ENCODE measurements at regions not wholly inside any gene's neighbourhood (a gene's known extent, or its start where the extent isn't known, plus 50 kb on each side); places are given as distances from the start of the nearest gene placed in this dataset.

DNA sequence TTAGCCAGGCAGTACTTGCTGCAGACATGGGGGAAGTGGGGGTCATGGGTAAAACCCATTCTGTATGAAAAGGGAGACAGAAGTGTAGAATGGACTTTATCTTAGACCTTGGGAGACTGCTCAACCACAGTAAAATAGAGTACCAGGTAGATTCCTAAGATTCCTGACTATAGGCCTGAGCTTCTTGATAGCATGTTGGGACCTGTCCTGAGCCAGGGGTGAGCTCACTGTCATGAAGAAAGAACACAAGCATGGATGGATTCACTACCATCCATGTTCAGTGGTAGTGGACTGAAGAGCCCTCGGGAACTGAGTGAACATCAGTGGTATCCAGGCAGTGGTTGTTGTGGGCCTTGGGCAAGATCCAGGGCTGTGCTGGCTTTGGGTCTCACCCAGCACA, 1003.8 kb downstream of the TMTC2 start:
- no peaks in the 10 kb centered on the region for H3K9me3 ChIP-seq
- no peak overlapping the region for H3K4me2 ChIP-seq
- no peak overlapping the region for H3K9ac ChIP-seq
- no peaks in the 10 kb centered on the region for H3K4me1 ChIP-seq
- no peak overlapping the region for H3K27ac ChIP-seq
- no peaks in the 10 kb centered on the region for H3K27me3 ChIP-seq
- no peak overlapping the region for H3K4me3 ChIP-seq
- no peaks in the 10 kb centered on the region for H4K20me1 ChIP-seq
- no peak for TF ChIP-seq Cebpa-rat (IDR thresholded peaks at IDR 0.05)
- no peaks in the 10 kb centered on the region for H3K36me3 ChIP-seq

GRCh38 chr12:83689333-83689732, 1002.6 kb downstream of the TMTC2 start:
- Histone ChIP-seq H3K4me1 (no peaks in the 10 kb centered on the region), H3K27me3 (no peaks in the 10 kb centered on the region), H3K27ac (no peak overlapping the region), H4K20me1 (no peaks in the 10 kb centered on the region), H3K9me3 (no peaks in the 10 kb centered on the region), H3K36me3 (no peaks in the 10 kb centered on the region), H3K9ac (no peak overlapping the region), H3K4me3 (no peak overlapping the region), H3K4me2 (no peak overlapping the region)
- TF ChIP-seq Cebpa-rat (IDR thresholded peaks at IDR 0.05), result no peak

DNA sequence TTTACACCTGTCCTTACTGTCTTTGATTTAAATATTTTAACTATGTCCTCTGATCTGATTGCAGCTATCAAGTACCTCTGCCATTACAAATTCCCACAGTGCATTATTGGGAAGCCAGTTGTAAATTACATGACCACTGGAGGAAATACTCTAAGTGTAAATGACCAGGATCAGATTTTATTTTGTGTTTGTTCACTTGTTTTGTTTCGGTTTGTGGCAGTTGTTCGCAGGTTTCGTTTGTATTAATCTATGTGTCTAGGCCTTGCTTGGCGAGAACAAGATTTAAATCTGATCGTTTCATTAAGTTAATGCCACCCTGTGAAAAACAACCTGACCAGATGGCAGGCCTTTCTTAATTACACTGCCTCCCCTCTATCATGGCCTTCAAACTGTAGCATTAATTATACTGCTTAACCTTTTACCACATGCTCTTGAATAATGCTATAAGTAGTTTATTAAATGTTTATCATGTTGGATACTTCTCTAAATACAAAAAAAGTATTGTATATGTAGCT, 990.1 kb downstream of the TMTC2 start:
- TF ChIP-seq Cebpa-rat (IDR thresholded peaks at IDR 0.05), result no peak
- Histone ChIP-seq H3K4me1 (no peaks in the 10 kb centered on the region), H3K27ac (no peak overlapping the region), H3K36me3 (no peaks in the 10 kb centered on the region), H3K9me3 (no peaks in the 10 kb centered on the region), H3K4me3 (no peak overlapping the region), H4K20me1 (no peaks in the 10 kb centered on the region), H3K27me3 (no peaks in the 10 kb centered on the region), H3K9ac (no peak overlapping the region), H3K4me2 (no peak overlapping the region)

- no peak overlapping the region for H3K9ac ChIP-seq
- H3K9me3 ChIP-seq, result no peaks in the 10 kb centered on the region
- no peak overlapping the region for H3K4me2 ChIP-seq
- H4K20me1 ChIP-seq, result no peaks in the 10 kb centered on the region
- no peaks in the 10 kb centered on the region for H3K36me3 ChIP-seq
- TF ChIP-seq Cebpa-rat (IDR thresholded peaks at IDR 0.05), result no peak
- no peak overlapping the region for H3K27ac ChIP-seq
- H3K4me3 ChIP-seq, result no peak overlapping the region
- H3K4me1 ChIP-seq, result no peaks in the 10 kb centered on the region
- no peaks in the 10 kb centered on the region for H3K27me3 ChIP-seq
Observed at GRCh38 chr12:83666690-83667089, 980.0 kb downstream of the TMTC2 start.

DNA sequence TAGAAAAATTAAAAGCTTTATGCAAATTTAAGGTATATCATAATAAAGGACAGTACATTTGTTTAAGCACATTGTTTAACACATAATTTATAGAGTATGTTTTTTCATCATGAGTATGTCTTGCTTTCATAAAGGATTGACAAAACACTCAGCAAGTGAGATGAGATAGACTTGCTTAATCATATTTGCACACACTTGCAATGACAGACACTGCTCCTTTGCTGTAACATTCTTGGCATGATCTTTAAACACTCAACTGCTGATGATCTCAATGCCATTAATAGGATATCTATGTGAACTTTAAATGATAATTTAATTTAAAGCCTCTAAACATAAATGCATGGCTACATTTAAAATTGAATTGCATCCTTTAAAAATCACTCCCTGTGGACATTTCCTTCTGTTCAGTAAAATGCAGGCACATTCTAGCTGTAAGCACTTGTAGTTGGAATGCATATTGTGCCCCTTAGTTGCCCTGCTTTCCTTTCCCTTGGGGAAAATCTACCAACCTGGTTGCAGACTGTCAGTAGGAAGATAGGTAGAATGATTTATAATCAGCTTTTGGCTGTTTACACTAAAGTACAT, 979.0 kb downstream of the TMTC2 start:
- Histone ChIP-seq H3K27ac (no peak overlapping the region), H3K27me3 (no peaks in the 10 kb centered on the region), H3K36me3 (no peaks in the 10 kb centered on the region), H4K20me1 (no peaks in the 10 kb centered on the region), H3K4me2 (no peak overlapping the region), H3K4me1 (no peaks in the 10 kb centered on the region), H3K4me3 (no peak overlapping the region), H3K9me3 (no peaks in the 10 kb centered on the region), H3K9ac (no peak overlapping the region)
- TF ChIP-seq Cebpa-rat (IDR thresholded peaks at IDR 0.05), result no peak

GRCh38 chr12:83664650-83665049, 977.9 kb downstream of the TMTC2 start:
- no peaks in the 10 kb centered on the region for H3K27me3 ChIP-seq
- H3K36me3 ChIP-seq, result no peaks in the 10 kb centered on the region
- H3K4me1 ChIP-seq, result no peaks in the 10 kb centered on the region
- no peaks in the 10 kb centered on the region for H3K9me3 ChIP-seq
- no peaks in the 10 kb centered on the region for H4K20me1 ChIP-seq
- no peak overlapping the region for H3K4me3 ChIP-seq
- H3K4me2 ChIP-seq, result no peak overlapping the region
- TF ChIP-seq Cebpa-rat (IDR thresholded peaks at IDR 0.05), result no peak
- no peak overlapping the region for H3K9ac ChIP-seq
- no peak overlapping the region for H3K27ac ChIP-seq

DNA sequence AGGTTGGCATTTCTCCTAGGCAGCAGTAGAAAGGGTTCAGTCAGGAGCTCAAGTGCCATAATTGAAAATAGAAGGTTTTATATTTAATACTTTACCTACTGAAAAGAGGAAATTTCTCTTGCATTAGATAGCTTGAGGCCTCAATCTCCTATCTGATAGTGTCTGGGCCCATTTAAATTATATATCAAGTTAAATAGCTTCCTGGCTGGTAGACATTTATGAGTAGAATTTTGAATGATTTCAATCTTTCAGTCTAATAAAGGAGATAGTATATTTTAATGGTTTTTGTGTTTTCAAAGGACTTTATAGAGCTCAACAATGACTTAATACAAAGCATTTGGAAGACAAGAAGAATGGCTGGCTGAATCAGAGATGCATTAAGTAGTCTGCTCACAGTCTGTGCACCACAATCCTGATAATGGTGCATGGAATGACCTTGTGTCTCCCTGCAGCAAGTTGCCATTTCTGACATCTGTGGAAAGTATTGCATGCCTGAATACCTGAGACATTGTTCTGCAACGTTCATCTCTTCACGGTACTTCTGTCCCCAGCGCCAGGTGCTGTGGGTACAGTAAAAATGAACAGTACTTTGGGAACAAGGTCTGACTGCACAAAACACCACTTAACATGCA, 974.1 kb downstream of the TMTC2 start:
- H3K9ac ChIP-seq, result no peak overlapping the region
- no peak overlapping the region for H3K4me2 ChIP-seq
- no peak for TF ChIP-seq Cebpa-rat (IDR thresholded peaks at IDR 0.05)
- no peaks in the 10 kb centered on the region for H4K20me1 ChIP-seq
- H3K27me3 ChIP-seq, result no peaks in the 10 kb centered on the region
- H3K27ac ChIP-seq, result no peak overlapping the region
- H3K4me3 ChIP-seq, result no peak overlapping the region
- no peaks in the 10 kb centered on the region for H3K36me3 ChIP-seq
- H3K4me1 ChIP-seq, result no peaks in the 10 kb centered on the region
- no peaks in the 10 kb centered on the region for H3K9me3 ChIP-seq

DNA sequence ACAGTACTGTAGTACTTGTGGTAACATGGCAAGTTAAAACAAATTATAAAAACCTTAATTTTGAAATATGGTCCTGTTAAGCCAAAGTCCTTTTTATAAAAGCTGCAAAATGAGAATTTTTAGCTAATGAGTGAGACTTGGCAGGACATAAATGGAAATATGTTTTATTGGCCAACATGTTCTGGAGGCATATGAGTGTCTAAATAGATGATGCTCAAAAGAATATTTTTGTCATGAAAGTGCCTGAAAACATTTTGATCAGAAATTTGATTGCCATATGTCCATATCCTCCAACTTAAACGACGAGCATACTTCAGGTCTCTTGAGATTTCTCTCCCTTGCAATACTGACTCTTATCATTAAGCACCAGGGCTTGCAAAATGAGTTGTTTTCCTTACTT, 972.6 kb downstream of the TMTC2 start:
- no peak overlapping the region for H3K27ac ChIP-seq
- TF ChIP-seq Cebpa-rat (IDR thresholded peaks at IDR 0.05), result no peak
- no peak overlapping the region for H3K4me2 ChIP-seq
- no peaks in the 10 kb centered on the region for H3K36me3 ChIP-seq
- no peak overlapping the region for H3K4me3 ChIP-seq
- no peak overlapping the region for H3K9ac ChIP-seq
- no peaks in the 10 kb centered on the region for H4K20me1 ChIP-seq
- no peaks in the 10 kb centered on the region for H3K4me1 ChIP-seq
- H3K9me3 ChIP-seq, result no peaks in the 10 kb centered on the region
- no peaks in the 10 kb centered on the region for H3K27me3 ChIP-seq

DNA sequence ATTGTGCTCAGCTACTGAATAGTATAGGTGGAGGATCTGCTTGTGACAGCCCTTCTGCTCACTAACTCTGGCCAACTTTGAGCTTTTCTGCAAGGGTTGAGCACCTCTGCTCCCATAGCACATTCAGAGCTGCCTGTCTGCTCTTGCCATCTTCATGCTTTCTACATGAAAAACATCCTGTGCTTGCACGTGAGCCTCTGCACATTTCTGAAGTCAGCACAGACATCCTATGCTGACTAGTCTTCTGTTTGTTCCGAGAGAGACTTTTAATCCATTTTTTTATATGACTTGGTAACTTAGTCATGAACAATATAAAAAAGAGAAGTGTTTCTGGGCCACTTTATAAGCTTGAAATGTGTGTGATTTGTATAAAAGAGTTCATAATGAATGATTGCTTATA, 969.3 kb downstream of the TMTC2 start:
- no peaks in the 10 kb centered on the region for H3K9me3 ChIP-seq

DNA sequence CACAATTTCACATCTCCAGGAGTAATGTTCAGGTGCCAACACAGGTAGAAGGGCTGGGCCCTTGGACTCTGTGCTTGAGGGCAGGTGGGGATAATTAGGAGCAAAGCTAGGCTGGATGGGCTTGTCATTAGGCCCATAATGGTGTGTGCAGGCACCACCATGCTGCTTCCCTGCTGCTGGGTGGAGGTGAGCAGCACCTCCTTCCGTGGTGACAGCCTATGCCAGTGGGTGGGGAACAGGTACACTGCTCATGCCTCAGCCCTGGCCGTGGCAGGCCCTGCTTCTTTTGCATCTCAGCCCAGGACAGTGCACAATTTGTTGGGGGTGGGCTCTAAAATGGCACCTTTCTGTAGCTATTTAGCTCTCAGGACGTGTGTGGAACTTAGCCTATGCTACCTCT, 955.5 kb downstream of the TMTC2 start:
- H3K4me2 ChIP-seq, result no peak overlapping the region
- no peak overlapping the region for H3K4me3 ChIP-seq
- no peaks in the 10 kb centered on the region for H4K20me1 ChIP-seq
- no peak overlapping the region for H3K27ac ChIP-seq
- no peak for TF ChIP-seq Cebpa-rat (IDR thresholded peaks at IDR 0.05)
- no peaks in the 10 kb centered on the region for H3K9me3 ChIP-seq
- H3K36me3 ChIP-seq, result no peaks in the 10 kb centered on the region
- H3K4me1 ChIP-seq, result no peaks in the 10 kb centered on the region
- no peaks in the 10 kb centered on the region for H3K27me3 ChIP-seq
- no peak overlapping the region for H3K9ac ChIP-seq

More for the DNA sequence above, 969.3 kb downstream of the TMTC2 start:
- no peak overlapping the region for H3K9ac ChIP-seq
- H3K4me2 ChIP-seq, result no peak overlapping the region
- no peak overlapping the region for H3K27ac ChIP-seq
- no peaks in the 10 kb centered on the region for H4K20me1 ChIP-seq
- H3K4me1 ChIP-seq, result no peaks in the 10 kb centered on the region
- no peaks in the 10 kb centered on the region for H3K36me3 ChIP-seq
- no peak overlapping the region for H3K4me3 ChIP-seq
- no peak for TF ChIP-seq Cebpa-rat (IDR thresholded peaks at IDR 0.05)
- H3K27me3 ChIP-seq, result no peaks in the 10 kb centered on the region
